Mesendoderm (in vitro differentiated cells): ENCODE measurements at regions not wholly inside any gene's neighbourhood (a gene's known extent, or its start where the extent isn't known, plus 50 kb on each side); places are given as distances from the start of the nearest gene placed in this dataset.

Experiments
- DNase-seq: peaks from one replicate; pipeline ENCODE4 v3.0.0; 2013
- H2AK5ac ChIP-seq: 2 replicates; pipeline ENCODE4 v1.6.1; 2013; ENCODE audit warnings: low read length, inconsistent platforms
- H2BK120ac ChIP-seq: 2 replicates; pipeline ENCODE4 v1.6.1; 2013; ENCODE audit warnings: low read depth, mild to moderate bottlenecking, low read length, moderate library complexity, mixed read lengths
- H2BK15ac ChIP-seq: replicated peaks from 2 replicates; pipeline ENCODE4 v1.6.1; 2013; ENCODE audit warnings: low read depth, mild to moderate bottlenecking, moderate library complexity
- H2BK5ac ChIP-seq: 2 replicates; pipeline ENCODE4 v1.6.1; 2013; ENCODE audit warnings: low read length, inconsistent platforms
- H3K18ac ChIP-seq: 2 replicates; pipeline ENCODE4 v1.6.1; 2013; ENCODE audit warnings: mild to moderate bottlenecking, low read length, mixed read lengths
- H3K23ac ChIP-seq: one replicate; pipeline ENCODE4 v1.6.1; 2013; ENCODE audit warnings: low read length
- H3K27ac ChIP-seq: 2 replicates; pipeline ENCODE4 v1.5.1; 2013; ENCODE audit warnings: low read depth, mild to moderate bottlenecking, inconsistent platforms, low read length, moderate library complexity
- H3K27me3 ChIP-seq: 2 replicates; pipeline ENCODE4 v1.6.1; 2013; ENCODE audit warnings: low read length, control low read depth, mild to moderate bottlenecking, inconsistent platforms; ENCODE audit not compliant: insufficient read depth, poor library complexity
- H3K36me3 ChIP-seq: 2 replicates; pipeline ENCODE4 v1.6.1; 2013; ENCODE audit warnings: low read length, inconsistent platforms; ENCODE audit not compliant: control insufficient read depth, insufficient read depth
- H3K4ac ChIP-seq: one replicate; pipeline ENCODE4 v1.6.1; 2013; ENCODE audit warnings: low read depth, mild to moderate bottlenecking, low read length, moderate library complexity
- H3K4me1 ChIP-seq: 2 replicates; pipeline ENCODE4 v1.6.1; 2013; ENCODE audit warnings: low read depth, low read length, inconsistent platforms; ENCODE audit not compliant: control insufficient read depth
- H3K4me2 ChIP-seq: 2 replicates; pipeline ENCODE4 v1.6.1; 2013; ENCODE audit warnings: low read length
- H3K4me3 ChIP-seq: 2 replicates; pipeline ENCODE4 v1.5.1; 2013; ENCODE audit warnings: mild to moderate bottlenecking, low read length
- H3K56ac ChIP-seq: one replicate; pipeline ENCODE4 v1.6.1; 2013; ENCODE audit warnings: low read length
- H3K79me1 ChIP-seq: 2 replicates; pipeline ENCODE4 v1.6.1; 2013; ENCODE audit warnings: low read length, inconsistent platforms
- H3K79me2 ChIP-seq: 2 replicates; pipeline ENCODE4 v1.6.1; 2013; ENCODE audit warnings: mild to moderate bottlenecking, low read length; ENCODE audit not compliant: control insufficient read depth, insufficient read depth
- H3K9ac ChIP-seq: 2 replicates; pipeline ENCODE4 v1.6.1; 2013; ENCODE audit warnings: low read length, inconsistent platforms
- H4K5ac ChIP-seq: one replicate; pipeline ENCODE4 v1.6.1; 2013; ENCODE audit warnings: low read length
- H4K8ac ChIP-seq: one replicate; pipeline ENCODE4 v1.6.1; 2013; ENCODE audit warnings: low read depth, mild to moderate bottlenecking, control low read depth, low read length, moderate library complexity
- WGBS: extraction: QIAGEN DNeasy Blood & Tissue Kit; methylation state at CpG from one replicate; pipeline ENCODE4 v1.1.7; 2013; ENCODE audit warnings: low lambda C conversion rate, missing lambda C conversion rate; ENCODE audit not compliant: insufficient coverage; ENCODE audit errors: extremely low coverage; 5-methylcytosine and 5-hydroxymethylcytosine counted together

DNA sequence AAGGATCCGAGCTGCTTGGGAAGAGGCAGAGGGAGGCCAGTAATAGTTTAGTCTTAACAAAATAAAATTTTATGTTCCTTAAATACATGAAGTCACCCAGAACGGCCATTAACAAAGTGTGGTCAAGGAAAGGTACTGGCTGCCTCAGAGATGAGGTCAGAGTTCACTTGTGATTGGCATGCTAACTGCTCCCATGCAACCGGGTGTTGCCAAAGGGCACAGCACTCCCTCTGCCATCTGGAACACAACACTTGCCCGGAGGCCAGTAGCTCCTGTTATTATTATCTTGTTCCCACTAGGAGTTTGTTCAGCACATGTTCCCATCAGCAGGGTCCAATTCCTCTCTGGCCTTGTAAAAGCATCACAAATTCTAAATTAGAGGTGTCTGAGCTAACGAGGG is 207.0 kb downstream of the CYP26B1 start:
- no peak overlapping the region for H2BK15ac ChIP-seq
- no peak overlapping the region for H3K9ac ChIP-seq
- H4K5ac ChIP-seq = no peak overlapping the region
- no peak overlapping the region for H3K18ac ChIP-seq
- no peak overlapping the region for H3K4me3 ChIP-seq
- peaks cover 6% of the 10 kb centered on the region for H3K4me1 ChIP-seq
- no peak overlapping the region for H3K56ac ChIP-seq
- H3K23ac ChIP-seq = no peak overlapping the region
- H3K79me2 ChIP-seq = no peaks in the 10 kb centered on the region
- no peak overlapping the region for H2BK120ac ChIP-seq
- no peak overlapping the region for H3K4ac ChIP-seq
- no peak overlapping the region for H4K8ac ChIP-seq
- no peak for DNase-seq
- no peak overlapping the region for H2BK5ac ChIP-seq
- H3K36me3 ChIP-seq = no peaks in the 10 kb centered on the region
- no peaks in the 10 kb centered on the region for H3K27me3 ChIP-seq
- H2AK5ac ChIP-seq = no peak overlapping the region
- no peak overlapping the region for H3K4me2 ChIP-seq
- WGBS = no CpG with 5 or more reads among the region's 5 CpGs
- no peaks in the 10 kb centered on the region for H3K79me1 ChIP-seq
- no peak overlapping the region for H3K27ac ChIP-seq

DNA sequence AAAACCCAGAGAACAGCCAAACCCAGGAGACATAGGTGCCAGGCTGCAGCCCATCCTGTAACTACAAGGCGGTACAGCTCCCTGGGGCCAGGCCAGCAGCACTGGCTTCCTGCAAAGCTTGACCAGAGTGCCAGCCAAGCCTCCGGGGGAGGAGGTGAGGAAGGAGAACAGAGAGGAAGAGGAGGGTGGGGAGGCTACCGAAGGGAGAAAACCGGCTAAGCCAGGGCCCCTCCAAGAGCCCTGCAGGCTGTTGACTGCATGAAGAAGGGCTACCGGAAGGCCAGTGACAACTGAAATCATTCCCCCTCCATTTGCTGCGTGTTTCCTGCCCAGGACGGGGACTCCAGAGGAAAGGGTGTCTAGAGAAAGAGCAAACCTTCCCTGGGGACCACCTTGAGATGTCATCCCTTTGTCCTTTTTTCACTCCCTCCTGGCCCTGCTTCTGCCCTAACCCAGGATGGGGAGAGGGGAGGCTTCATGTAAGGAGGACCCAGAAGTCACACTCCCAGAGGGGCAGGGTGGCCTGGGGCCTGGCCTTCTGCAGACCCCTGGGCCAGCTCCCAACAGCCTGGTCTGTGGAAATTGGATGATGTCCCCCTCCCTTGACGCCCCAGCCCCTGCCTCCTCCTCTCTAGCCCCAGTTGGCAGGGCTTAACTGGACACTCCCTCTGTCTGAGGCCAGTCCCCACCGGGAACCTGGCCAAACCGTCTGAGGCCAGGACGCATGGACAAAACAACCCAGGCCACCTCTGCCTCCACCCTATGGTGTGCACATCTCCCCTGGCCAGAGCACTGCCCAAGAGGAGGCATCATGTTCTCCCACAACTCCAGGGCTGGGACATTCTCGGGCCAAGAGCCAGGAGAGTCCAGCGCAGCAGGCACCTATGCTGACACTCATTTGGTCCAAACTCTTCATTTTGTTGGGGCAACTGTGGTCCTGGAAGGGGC is 207.8 kb downstream of the CYP26B1 start:
- Histone ChIP-seq H2BK15ac (no peak overlapping the region), H3K23ac (no peak overlapping the region), H3K79me2 (no peaks in the 10 kb centered on the region), H3K4me3 (no peak overlapping the region), H3K4me2 (no peak overlapping the region), H3K9ac (no peak overlapping the region), H3K36me3 (no peaks in the 10 kb centered on the region), H3K4me1 (peaks cover 6% of the 10 kb centered on the region), H3K18ac (no peak overlapping the region), H4K5ac (no peak overlapping the region), H4K8ac (no peak overlapping the region), H2BK5ac (no peak overlapping the region), H3K56ac (no peak overlapping the region), H3K79me1 (no peaks in the 10 kb centered on the region), H2BK120ac (no peak overlapping the region), H3K4ac (no peak overlapping the region), H3K27me3 (no peaks in the 10 kb centered on the region), H3K27ac (no peak overlapping the region), H2AK5ac (no peak overlapping the region)
- no CpG with 5 or more reads among the region's 13 CpGs for whole genome bisulfite sequencing
- no peak for DNase-seq

DNA sequence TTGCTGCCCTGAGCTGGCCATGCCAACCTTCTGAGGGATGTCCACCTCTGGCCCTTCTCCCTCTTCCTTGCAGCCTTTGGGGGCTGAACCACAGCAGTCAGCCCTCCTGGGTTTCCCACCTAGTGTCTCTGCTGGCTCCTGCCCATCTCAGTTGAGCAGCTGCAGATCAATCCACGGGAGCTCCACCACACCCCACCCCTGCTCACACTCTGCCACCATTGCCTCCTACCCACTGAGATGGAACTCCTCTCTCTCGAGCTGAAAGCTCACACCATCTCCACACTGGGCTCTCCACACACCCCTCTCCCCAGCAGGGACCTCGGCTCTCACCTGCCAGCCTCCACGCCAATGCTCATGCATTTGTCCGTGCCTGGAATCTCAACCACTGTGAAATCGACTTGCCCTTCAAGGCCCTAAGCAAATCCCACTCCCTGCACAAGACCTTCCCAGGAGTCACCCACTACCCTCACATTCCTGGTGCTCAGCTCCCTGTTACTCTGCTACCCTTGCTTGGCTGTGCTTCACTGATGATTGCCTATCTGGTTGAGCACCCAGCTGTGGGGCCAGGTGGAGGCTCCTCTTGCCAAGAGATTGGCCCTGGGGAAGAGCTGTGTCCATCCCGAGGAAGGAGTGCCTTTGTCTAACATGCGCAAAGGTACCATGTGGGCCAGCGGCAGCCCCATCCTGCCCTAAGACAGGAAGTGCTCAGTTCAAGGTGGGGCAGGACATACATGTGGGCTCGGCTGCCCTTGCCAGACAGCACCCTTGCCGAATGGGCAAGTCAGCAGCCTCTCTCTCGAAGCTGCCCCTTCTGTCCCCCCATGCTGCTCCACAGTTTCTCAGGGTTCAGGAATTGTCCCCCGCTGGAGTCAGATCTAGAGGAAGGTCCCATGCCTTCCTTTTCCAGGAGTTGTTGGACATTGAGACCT is 208.7 kb downstream of the CYP26B1 start:
- no peak overlapping the region for H2AK5ac ChIP-seq
- H3K4me1 ChIP-seq = peaks cover 1% of the 10 kb centered on the region
- H4K5ac ChIP-seq = no peak overlapping the region
- no peak overlapping the region for H3K23ac ChIP-seq
- no peak overlapping the region for H2BK15ac ChIP-seq
- no CpG with 5 or more reads among the region's 13 CpGs for WGBS
- no peaks in the 10 kb centered on the region for H3K79me2 ChIP-seq
- H4K8ac ChIP-seq = no peak overlapping the region
- no peak overlapping the region for H3K9ac ChIP-seq
- H3K79me1 ChIP-seq = no peaks in the 10 kb centered on the region
- no peak overlapping the region for H3K4ac ChIP-seq
- no peak overlapping the region for H3K27ac ChIP-seq
- H2BK5ac ChIP-seq = no peak overlapping the region
- DNase-seq = no peak
- H2BK120ac ChIP-seq = no peak overlapping the region
- no peaks in the 10 kb centered on the region for H3K27me3 ChIP-seq
- no peak overlapping the region for H3K4me3 ChIP-seq
- no peak overlapping the region for H3K18ac ChIP-seq
- H3K4me2 ChIP-seq = no peak overlapping the region
- no peaks in the 10 kb centered on the region for H3K36me3 ChIP-seq
- no peak overlapping the region for H3K56ac ChIP-seq

DNA sequence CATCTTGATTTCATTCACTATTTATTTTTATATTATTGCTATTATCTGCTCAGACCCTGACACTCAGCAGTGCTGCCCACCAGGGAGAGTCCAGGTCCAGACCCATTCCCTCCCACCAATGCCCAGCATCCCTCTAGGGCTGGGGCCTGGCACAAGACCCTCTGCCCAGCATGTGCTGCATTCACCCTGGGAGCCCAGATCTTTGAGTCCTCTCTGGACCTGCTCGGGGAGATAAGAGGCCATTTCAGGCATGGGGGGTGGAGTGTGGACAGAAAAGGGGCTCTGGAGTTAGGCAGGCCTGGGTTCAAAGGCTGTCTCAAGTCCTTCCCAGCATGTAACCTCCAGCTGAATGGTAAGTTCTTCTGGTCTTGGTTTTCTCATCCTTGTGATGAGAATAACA is 209.6 kb downstream of the CYP26B1 start:
- H3K4me1 ChIP-seq = no peaks in the 10 kb centered on the region
- no peak overlapping the region for H2BK5ac ChIP-seq
- H3K9ac ChIP-seq = no peak overlapping the region
- no peak overlapping the region for H3K4me3 ChIP-seq
- no CpG with 5 or more reads among the region's 1 CpG for WGBS
- no peak overlapping the region for H2BK15ac ChIP-seq
- no peak overlapping the region for H4K8ac ChIP-seq
- no peak overlapping the region for H3K4ac ChIP-seq
- no peak overlapping the region for H3K56ac ChIP-seq
- no peaks in the 10 kb centered on the region for H3K79me1 ChIP-seq
- no peak overlapping the region for H3K27ac ChIP-seq
- H3K18ac ChIP-seq = no peak overlapping the region
- H4K5ac ChIP-seq = no peak overlapping the region
- no peaks in the 10 kb centered on the region for H3K79me2 ChIP-seq
- H3K36me3 ChIP-seq = no peaks in the 10 kb centered on the region
- H3K4me2 ChIP-seq = no peak overlapping the region
- no peak overlapping the region for H2AK5ac ChIP-seq
- no peak overlapping the region for H2BK120ac ChIP-seq
- no peak overlapping the region for H3K23ac ChIP-seq
- no peak for DNase-seq
- H3K27me3 ChIP-seq = no peaks in the 10 kb centered on the region

DNA sequence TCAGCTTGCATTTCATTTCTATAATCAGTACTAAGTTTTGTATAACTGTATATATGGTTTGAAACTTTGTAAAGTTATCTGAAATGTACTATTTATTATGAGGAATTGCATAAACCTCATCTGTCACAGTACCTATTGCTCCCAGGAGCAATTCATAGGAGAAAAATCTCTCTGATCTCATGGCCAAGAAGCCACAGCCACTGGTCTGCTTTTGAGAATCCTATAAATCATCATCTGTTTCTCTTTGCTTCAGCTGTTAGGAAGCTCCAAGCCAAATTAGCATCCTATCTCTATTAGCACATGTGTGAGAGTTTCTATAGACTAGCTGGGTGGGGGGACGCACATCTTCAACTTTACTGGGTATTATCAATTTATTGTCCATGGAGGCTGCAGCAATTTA is 210.3 kb downstream of the CYP26B1 start:
- no peak for DNase-seq
- H3K4me2 ChIP-seq = no peak overlapping the region
- WGBS = no CpG with 5 or more reads among the region's 1 CpG

More for the DNA sequence above, 210.3 kb downstream of the CYP26B1 start:
- Histone ChIP-seq H3K27me3 (no peaks in the 10 kb centered on the region), H4K8ac (no peak overlapping the region), H3K4me1 (no peaks in the 10 kb centered on the region), H2AK5ac (no peak overlapping the region), H3K9ac (no peak overlapping the region), H3K36me3 (no peaks in the 10 kb centered on the region), H3K56ac (no peak overlapping the region), H3K27ac (no peak overlapping the region), H3K4ac (no peak overlapping the region), H4K5ac (no peak overlapping the region), H2BK5ac (no peak overlapping the region), H3K18ac (no peak overlapping the region), H3K79me2 (no peaks in the 10 kb centered on the region), H2BK120ac (no peak overlapping the region), H3K23ac (no peak overlapping the region), H3K79me1 (no peaks in the 10 kb centered on the region), H2BK15ac (no peak overlapping the region), H3K4me3 (no peak overlapping the region)
